ENCODE measurements at regions not wholly inside any gene's neighbourhood (a gene's known extent, or its start where the extent isn't known, plus 50 kb on each side); places are given as distances from the start of the nearest gene placed in this dataset.

DNA sequence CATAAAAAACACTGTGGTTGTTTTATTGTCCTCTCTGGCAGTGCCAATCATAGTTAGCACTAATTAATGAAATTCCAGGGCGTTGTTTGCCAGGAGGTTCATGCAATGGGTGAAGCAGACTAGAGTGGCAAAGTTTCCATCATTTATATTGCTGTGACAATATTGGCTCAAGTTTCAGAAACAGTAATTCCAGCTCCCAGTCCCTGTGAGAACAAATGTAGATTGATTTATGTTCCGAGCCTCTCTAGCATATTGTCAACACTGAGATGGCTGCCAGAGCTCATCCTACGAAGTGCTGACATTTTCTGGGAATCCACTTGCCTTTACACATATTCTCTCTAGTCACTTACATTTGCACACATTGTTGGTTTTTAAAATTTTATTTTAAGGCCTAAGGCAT lies 440.0 kb upstream of the IGFBP7 start:
- no peak for DNase-seq (ENCODE audit: low read depth)
- TF ChIP-seq, protein P1, sequence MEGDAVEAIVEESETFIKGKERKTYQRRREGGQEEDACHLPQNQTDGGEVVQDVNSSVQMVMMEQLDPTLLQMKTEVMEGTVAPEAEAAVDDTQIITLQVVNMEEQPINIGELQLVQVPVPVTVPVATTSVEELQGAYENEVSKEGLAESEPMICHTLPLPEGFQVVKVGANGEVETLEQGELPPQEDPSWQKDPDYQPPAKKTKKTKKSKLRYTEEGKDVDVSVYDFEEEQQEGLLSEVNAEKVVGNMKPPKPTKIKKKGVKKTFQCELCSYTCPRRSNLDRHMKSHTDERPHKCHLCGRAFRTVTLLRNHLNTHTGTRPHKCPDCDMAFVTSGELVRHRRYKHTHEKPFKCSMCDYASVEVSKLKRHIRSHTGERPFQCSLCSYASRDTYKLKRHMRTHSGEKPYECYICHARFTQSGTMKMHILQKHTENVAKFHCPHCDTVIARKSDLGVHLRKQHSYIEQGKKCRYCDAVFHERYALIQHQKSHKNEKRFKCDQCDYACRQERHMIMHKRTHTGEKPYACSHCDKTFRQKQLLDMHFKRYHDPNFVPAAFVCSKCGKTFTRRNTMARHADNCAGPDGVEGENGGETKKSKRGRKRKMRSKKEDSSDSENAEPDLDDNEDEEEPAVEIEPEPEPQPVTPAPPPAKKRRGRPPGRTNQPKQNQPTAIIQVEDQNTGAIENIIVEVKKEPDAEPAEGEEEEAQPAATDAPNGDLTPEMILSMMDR (conservative IDR thresholded peaks at IDR 0.05; ENCODE audit: control insufficient read depth, insufficient read depth, low read depth, low read length): no peak
- no peak overlapping the region for H3K4me3 ChIP-seq (ENCODE audit: control insufficient read depth, low read depth, low read length)

DNA sequence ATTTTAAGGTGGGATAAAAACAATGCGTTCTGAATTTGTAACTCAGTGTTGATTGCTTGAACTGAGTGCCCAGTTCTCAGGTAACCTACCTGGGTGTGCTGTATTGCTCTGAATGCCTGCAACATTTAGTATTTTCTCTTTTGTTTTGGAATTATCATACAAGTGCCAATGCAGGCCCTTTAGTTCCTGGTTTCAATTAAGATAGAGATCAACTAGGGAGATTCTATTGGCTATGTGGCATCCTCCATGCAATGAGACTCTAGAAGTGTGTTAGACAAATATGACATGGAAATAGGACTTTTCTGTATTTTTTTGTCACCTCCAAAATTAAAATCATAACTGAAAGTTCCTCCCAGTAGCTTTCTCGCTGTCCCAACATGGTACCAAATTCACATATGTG lies 438.7 kb upstream of the IGFBP7 start:
- TF ChIP-seq, protein P1 (conservative IDR thresholded peaks at IDR 0.05; ENCODE audit: control insufficient read depth, insufficient read depth, low read depth, low read length): no peak

DNA sequence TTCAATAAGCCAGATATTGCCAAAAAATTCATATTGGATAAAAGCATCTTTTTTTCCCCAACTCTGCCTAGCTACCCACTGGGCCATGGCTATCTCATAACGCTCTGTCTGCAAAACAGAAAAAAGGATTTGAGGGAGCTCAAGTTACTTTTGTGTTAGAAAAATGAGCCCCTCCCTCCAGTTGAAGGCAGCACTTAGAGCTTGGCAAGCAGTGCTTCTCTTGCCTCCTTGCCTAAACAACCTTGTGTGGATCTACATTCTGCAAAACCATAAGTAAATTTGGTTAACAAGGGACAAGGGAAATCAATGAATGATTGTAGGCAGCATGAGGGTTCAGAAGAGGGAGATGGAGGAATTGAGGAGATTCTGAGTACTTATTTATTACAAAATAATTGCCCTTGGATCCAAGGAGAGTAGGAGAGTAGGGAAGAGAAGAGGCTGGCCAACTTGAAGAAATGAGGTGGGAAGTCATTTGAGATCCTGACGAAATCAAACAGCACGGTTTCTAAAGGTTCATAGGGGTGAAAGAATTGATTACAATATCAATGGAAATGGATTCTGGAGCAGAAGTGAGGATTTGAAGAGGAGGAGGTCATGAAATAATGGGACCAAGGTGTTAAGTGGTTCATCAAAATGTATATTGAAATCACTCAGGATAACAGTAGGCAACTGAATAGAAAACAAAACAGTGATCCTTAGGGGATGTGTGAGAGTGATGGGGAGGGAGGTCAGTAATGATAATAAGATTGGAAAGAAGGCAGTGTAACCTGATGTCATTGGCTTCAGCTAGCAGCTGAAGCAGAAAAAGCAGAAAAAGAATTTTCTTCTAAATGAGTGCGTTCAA lies 434.8 kb upstream of the IGFBP7 start:
- no peak overlapping the region for H3K4me3 ChIP-seq (ENCODE audit: control insufficient read depth, low read depth, low read length)
- TF ChIP-seq, protein P1 (conservative IDR thresholded peaks at IDR 0.05; ENCODE audit: control insufficient read depth, insufficient read depth, low read depth, low read length): no peak
- no peak for DNase-seq (ENCODE audit: low read depth)

More for the DNA sequence above, 438.7 kb upstream of the IGFBP7 start:
- no peak overlapping the region for H3K4me3 ChIP-seq (ENCODE audit: control insufficient read depth, low read depth, low read length)
- DNase-seq (ENCODE audit: low read depth): no peak

DNA sequence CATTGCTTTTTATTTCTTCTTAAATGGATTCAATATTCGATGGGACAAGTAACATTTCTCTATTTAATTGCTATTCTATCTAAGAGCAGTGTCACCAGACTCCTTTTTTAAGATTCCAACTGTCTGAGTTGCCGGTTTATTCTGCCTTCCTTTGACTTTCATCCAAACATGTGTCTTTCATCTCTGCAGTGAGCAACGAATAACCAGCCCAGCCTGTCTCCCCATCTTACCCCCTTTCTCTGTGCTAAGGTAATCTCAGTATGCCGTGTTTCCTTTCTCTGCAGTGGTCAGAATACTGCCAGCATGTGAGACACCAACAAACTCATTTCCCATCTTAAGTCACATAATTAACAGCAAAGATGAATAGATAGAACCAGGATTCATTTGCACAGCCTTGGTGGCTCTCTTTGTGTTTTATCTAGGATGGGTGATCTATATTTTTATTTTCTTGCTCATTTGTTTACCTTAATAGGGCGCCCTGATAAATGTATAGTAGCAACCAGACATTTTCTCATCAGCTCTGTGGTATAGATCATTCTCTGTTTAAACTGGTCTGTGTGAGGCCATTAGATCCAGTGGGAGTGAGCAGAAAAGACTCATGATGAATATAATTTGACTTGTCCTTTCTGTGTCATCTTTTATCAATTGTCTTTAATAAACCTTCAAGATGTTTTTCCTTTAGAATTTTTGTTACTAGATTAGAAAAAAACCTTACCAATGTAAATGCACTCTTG lies 394.8 kb upstream of the IGFBP7 start:
- TF ChIP-seq, protein P1 (conservative IDR thresholded peaks at IDR 0.05; ENCODE audit: control insufficient read depth, insufficient read depth, low read depth, low read length): no peak
- no peak for DNase-seq (ENCODE audit: low read depth)

DNA sequence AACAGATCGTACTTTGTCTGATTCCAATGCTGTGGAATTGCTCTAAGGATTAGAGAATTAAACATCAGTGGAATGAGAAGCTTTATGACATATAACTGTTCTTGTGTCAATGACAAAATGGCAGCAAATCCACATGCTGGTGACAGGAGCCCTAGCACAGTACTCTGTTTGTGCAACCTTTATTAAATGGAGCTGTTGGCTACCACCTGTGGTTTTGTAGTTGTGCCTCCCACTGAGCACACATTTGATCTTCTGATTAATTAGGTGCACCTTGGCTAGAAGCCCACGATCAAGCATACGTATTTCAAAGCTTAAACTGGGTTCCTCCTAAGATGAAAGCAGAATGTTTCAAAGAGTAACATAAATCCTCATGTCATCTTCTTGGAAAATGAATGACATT lies 394.0 kb upstream of the IGFBP7 start:
- TF ChIP-seq, protein P1 (conservative IDR thresholded peaks at IDR 0.05; ENCODE audit: control insufficient read depth, insufficient read depth, low read depth, low read length): no peak
- DNase-seq (ENCODE audit: low read depth): no peak
- no peak overlapping the region for H3K4me3 ChIP-seq (ENCODE audit: control insufficient read depth, low read depth, low read length)

More for the DNA sequence above, 394.8 kb upstream of the IGFBP7 start:
- H3K4me3 ChIP-seq (ENCODE audit: control insufficient read depth, low read depth, low read length): no peak overlapping the region

DNA sequence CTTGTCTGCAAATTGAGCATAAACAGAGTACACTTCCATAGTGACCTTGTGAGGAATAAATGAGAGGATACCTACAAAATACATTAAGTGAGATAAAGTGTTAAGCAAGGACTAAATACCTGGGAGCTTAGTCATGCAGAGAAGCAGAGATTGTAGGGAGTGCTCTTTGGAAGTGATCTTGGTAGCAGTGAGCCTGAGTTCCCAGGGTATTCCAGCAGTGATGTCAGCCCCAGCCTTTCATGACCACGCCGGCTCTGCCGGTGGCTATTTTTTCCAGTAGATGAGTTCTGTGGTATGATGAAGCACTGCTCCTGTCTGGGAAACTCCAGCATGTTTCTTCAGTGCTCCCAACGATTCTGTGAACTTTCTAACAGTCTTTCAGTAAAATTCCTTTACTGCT lies 391.5 kb upstream of the IGFBP7 start:
- no peak overlapping the region for H3K4me3 ChIP-seq (ENCODE audit: control insufficient read depth, low read depth, low read length)
- TF ChIP-seq, protein P1 (conservative IDR thresholded peaks at IDR 0.05; ENCODE audit: control insufficient read depth, insufficient read depth, low read depth, low read length): no peak
- peak; percentile 29 for DNase-seq (ENCODE audit: low read depth)
